ENCODE measurements at regions not wholly inside any gene's neighbourhood (a gene's known extent, or its start where the extent isn't known, plus 50 kb on each side); places are given as distances from the start of the nearest gene placed in this dataset.

DNA sequence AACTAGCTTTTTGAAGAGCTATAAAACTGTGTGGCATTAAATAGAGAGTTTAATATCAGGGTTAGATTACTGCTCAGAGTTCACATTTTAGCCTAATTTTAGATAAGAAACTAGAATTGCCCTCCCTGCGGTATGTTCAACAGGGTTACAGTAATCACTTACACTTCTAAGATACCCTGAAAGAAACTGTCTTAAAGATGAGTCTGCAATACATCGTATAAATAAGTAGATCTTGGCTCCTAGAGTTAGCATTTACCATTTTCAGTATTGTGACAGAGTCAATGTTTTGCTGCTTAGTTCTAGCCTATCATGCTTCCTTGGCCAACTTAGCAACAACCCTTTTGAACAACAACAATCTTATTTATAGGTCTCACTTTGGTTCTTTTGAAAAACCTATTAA lies 217.8 kb upstream of the NDST4 start:
- ATAC-seq (no peak), DNase-seq (no peak)
- no peaks in the 10 kb centered on the region for H3K27me3 ChIP-seq
- no peak overlapping the region for H3K27ac ChIP-seq
- TF ChIP-seq, protein P1, sequence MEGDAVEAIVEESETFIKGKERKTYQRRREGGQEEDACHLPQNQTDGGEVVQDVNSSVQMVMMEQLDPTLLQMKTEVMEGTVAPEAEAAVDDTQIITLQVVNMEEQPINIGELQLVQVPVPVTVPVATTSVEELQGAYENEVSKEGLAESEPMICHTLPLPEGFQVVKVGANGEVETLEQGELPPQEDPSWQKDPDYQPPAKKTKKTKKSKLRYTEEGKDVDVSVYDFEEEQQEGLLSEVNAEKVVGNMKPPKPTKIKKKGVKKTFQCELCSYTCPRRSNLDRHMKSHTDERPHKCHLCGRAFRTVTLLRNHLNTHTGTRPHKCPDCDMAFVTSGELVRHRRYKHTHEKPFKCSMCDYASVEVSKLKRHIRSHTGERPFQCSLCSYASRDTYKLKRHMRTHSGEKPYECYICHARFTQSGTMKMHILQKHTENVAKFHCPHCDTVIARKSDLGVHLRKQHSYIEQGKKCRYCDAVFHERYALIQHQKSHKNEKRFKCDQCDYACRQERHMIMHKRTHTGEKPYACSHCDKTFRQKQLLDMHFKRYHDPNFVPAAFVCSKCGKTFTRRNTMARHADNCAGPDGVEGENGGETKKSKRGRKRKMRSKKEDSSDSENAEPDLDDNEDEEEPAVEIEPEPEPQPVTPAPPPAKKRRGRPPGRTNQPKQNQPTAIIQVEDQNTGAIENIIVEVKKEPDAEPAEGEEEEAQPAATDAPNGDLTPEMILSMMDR (IDR thresholded peaks at IDR 0.05), result no peak
- TF ChIP-seq POLR2A (IDR thresholded peaks at IDR 0.05), result no peak
- H3K9me3 ChIP-seq, result no peaks in the 10 kb centered on the region
- WGBS, 4 donors, result 57 to 89% (median 87%) methylated on average over 2 of the region's 2 CpGs
- intact Hi-C loops (cut with DNase I), result no loop called here
- H3K4me3 ChIP-seq, result no peak overlapping the region
- no peaks in the 10 kb centered on the region for H3K4me1 ChIP-seq
- H3K36me3 ChIP-seq, result no peaks in the 10 kb centered on the region

DNA sequence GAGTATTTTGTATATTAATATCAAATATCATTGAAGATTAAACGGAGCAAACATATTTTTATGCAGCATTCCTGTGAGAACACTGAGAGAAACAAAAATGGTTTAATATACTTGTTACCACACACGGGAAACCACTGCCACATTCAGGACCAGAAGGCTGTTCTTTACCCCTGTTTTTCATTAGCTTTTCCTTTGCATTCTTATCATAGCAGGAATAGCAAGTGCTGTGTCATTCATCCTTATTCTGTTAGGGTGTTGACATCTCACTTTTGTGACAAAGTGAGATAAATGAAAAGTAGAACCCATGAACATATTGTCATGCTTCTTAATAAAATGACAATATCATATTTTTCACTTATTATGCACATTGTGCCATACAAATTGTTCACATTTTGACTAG lies 212.4 kb upstream of the NDST4 start:
- TF ChIP-seq POLR2A (IDR thresholded peaks at IDR 0.05), result no peak
- TF ChIP-seq, protein P1 (IDR thresholded peaks at IDR 0.05), result no peak
- Histone ChIP-seq H3K27me3 (no peaks in the 10 kb centered on the region), H3K9me3 (no peaks in the 10 kb centered on the region), H3K36me3 (no peaks in the 10 kb centered on the region), H3K4me3 (no peak overlapping the region), H3K27ac (no peak overlapping the region), H3K4me1 (no peaks in the 10 kb centered on the region)
- intact Hi-C loops (cut with DNase I), result no loop called here
- DNase-seq, result no peak
- 27 to 39% (median 35%) methylated on average over 2 of the region's 2 CpGs for WGBS, 4 donors
- no peak for ATAC-seq

DNA sequence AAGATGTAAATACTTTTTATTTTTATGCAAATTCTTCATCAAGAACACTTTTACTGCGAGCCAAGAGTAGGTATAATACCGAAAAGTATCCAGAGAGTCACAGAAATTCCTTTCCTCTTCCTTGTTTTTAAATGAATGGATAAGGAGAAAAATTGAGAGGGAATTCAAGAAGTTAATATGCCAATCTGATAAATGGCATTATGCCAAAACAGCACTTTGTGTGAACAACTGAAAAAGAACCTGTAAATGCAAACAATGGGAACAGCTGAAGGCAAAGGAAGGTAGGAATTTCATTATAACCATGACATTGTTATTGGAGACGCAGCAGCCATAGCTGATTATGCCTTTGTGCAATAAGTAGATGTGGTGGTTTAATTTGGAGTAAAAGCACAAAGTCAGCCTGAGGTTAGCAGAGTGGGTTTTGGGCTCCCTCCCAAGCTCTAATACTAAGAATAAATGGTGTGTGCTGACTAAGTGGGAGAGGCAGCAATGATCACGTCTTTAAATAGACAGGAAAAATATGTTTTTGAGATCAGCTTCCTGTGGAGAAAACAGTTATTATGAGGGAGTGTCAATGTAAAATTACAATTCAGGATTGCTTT lies 209.8 kb upstream of the NDST4 start:
- Histone ChIP-seq H3K4me3 (no peak overlapping the region), H3K27me3 (no peaks in the 10 kb centered on the region), H3K27ac (no peak overlapping the region), H3K36me3 (no peaks in the 10 kb centered on the region), H3K9me3 (no peaks in the 10 kb centered on the region), H3K4me1 (no peaks in the 10 kb centered on the region)
- 52 to 58% (median 56%) methylated on average over 4 of the region's 4 CpGs for WGBS, 4 donors
- intact Hi-C loops (cut with DNase I), result no loop called here
- DNase-seq (no peak), ATAC-seq (no peak)
- TF ChIP-seq, protein P1 (IDR thresholded peaks at IDR 0.05), result no peak
- TF ChIP-seq POLR2A (IDR thresholded peaks at IDR 0.05), result no peak

DNA sequence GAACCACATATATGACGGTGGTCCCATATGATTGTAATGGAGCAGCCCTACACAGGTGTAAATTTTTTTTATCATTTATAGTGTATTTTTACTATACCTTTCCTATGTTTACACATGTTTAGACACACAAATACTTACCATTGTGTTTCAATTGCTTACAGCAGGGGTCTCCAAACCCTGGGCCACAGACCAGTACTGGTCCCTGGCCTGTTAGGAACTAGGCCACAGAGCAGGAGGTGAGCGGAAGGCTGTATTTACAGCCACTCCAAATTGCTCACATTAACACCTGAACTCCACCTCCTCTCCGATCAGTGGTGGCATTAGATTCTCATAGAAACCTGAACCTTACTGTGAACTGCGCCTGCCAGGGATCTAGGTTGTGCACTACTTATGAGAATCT lies 201.8 kb upstream of the NDST4 start:
- Histone ChIP-seq H3K4me1 (no peaks in the 10 kb centered on the region), H3K9me3 (no peaks in the 10 kb centered on the region), H3K36me3 (no peaks in the 10 kb centered on the region), H3K4me3 (no peak overlapping the region), H3K27me3 (no peaks in the 10 kb centered on the region), H3K27ac (no peak overlapping the region)
- intact Hi-C loops (cut with DNase I), result no loop called here
- DNase-seq (no peak), ATAC-seq (no peak)
- TF ChIP-seq, protein P1 (IDR thresholded peaks at IDR 0.05), result no peak
- TF ChIP-seq POLR2A (IDR thresholded peaks at IDR 0.05), result no peak
- 86 to 95% (median 90%) methylated on average over 4 of the region's 4 CpGs for WGBS, 4 donors

Measured in heart left ventricle (tissue), 16 donors.